Mucosa of gallbladder (tissue), 1 donor: ENCODE measurements at regions not wholly inside any gene's neighbourhood (a gene's known extent, or its start where the extent isn't known, plus 50 kb on each side); places are given as distances from the start of the nearest gene placed in this dataset.
A peak's percentile ranks its signal among the peaks of the same experiment; 100 is the strongest.
"Not testable (repeated sequence)": the region's sequence is repeated elsewhere in the genome, so short reads cannot be mapped to it uniquely, and the experiment has no call there.

ENCODE experiments used
- DNase-seq: peaks from one replicate; pipeline ENCODE4 v3.0.0-alpha.2; 2020; ENCODE audit warnings: low spot score
- donor health status: DM: no; HTN: no; CAD: no.

DNA sequence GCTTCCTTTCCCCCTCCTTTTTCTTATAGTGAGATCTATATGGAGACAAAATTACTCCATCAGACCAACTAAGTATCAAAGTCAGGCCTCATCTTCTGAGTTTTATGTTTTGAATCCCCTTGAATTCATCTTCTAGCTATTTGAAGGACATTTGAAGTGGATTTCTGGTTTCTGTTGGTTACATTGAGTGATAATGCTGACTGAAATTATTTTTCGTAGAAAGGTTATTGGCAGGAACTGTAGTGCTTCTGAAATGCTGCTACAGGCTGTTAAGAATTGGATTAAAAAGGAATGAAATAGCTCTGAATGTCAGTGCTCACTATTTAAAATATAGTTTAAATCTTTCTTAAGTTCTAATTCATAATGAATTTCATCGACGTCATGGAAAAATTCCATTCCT, 361.0 kb upstream of the TMEFF2 start:
- no peak for DNase-seq

GRCh38 chr2:192551760-192552159, 357.0 kb upstream of the TMEFF2 start:
- DNase-seq: no peak

- no peak for DNase-seq
These were observed 351.8 kb upstream of the TMEFF2 start for GRCh38 chr2:192546565-192546964.

DNA sequence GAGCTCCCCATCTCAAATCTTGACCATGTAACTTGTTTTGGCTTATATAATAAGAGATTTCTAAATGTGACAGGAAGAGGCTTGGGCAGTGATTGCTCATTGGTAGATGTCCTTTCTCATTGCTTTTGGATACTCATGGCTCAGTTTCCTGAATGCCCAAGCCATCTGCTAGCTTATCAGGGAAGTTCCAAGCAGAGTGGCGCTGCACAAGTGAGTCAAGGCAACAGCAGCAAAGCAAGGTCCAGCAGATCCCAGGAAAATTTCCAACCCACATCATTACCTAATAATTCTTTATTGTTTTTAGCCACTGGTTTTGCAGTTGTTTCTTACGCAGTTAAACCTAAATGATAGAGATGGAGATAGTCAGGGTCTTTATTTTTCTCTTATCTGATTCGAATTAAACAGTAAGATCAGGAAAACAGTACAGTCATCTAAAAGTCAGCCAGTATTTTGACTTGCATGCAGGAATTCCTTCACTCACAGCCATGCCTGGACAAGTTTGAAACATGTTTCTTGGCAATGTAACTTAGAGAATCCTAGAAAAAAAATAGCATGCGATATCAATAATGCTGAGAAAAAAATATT, 349.7 kb upstream of the TMEFF2 start:
- DNase-seq: no peak

DNA sequence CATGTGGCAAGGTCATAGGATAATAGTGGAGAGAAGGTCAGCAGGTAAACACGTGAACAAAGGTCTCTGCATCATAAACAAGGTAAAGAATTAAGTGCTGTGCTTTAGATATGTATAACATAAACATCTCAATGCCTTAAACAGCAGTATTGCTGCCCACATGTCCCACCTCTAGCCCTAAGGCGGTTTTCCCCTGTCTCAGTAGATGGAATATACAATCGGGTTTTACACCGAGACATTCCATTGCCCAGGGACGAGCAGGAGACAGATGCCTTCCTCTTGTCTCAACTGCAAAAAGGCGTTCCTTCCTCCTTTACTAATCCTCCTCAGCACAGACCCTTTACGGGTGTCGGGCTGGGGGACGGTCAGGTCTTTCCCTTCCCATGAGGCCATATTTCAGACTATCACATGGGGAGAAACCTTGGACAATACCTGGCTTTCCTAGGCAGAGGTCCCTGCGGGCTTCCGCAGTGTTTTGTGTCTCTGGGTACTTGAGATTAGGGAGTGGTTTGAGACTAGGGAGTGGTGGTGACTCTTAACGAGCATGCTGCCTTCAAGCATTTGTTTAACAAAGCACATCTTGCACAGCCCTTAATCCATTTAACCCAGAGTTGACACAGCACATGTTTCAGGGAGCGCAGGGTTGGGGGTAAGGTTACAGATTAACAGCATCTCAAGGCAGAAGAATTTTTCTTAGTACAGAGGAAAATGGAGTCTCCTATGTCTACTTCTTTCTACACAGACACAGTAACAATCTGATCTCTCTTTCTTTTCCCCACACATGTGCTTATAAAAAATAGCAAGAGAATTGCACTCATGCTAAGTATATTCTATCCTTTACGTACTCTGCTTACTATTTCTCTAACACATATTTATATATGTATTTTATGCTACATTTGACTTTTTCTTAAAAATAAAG, 347.7 kb upstream of the TMEFF2 start:
- peak; percentile 16 for DNase-seq

- no peak for DNase-seq
These were observed 344.6 kb upstream of the TMEFF2 start for GRCh38 chr2:192539306-192539705.

- DNase-seq: no peak
These were observed 342.3 kb upstream of the TMEFF2 start for GRCh38 chr2:192536922-192537624.

DNA sequence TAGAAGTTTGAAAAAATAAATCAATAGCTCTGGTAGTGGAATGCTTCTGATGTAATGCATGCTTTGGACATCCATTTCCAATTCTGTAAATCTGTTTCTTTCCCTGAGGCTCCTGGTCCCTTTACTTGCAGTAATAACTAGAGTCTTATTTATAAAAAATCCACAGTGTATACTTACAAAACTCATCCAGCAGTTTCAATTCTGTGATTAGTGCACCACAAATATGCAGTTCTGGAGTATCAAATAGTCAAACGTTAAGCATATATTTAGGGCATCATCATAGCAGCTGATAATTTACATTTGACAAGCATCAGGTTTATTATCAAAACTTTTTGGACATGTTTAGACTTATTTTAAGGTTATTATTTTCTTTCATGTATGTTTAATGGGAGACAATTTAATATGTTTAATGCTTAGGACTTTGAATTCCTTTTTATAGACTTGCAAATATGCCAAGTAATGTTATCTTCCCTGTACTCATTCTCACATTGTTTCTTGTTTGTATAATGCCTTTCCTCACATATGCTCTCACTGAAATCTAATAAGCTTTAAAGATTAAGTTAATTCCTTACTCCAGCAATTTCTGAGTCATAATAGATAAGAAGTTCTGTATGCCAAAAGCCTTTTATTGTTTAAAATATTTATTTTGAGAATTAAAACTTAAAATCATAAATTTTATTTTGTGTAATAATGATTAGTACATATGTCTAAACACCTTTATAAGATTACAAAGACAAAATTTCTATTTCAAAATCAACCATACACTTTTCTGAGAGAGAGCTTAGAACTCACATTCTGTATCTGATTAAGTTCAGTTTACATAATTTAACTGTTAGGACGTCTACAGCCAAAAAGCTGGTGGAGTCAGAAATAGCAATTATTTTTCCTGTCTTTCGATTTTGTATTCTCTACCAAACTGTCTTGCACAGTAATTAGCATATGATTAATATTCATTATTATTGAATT, 341.5 kb upstream of the TMEFF2 start:
- no peak for DNase-seq

- no peak for DNase-seq
These were observed 339.3 kb upstream of the TMEFF2 start for GRCh38 chr2:192534072-192534471.

DNA sequence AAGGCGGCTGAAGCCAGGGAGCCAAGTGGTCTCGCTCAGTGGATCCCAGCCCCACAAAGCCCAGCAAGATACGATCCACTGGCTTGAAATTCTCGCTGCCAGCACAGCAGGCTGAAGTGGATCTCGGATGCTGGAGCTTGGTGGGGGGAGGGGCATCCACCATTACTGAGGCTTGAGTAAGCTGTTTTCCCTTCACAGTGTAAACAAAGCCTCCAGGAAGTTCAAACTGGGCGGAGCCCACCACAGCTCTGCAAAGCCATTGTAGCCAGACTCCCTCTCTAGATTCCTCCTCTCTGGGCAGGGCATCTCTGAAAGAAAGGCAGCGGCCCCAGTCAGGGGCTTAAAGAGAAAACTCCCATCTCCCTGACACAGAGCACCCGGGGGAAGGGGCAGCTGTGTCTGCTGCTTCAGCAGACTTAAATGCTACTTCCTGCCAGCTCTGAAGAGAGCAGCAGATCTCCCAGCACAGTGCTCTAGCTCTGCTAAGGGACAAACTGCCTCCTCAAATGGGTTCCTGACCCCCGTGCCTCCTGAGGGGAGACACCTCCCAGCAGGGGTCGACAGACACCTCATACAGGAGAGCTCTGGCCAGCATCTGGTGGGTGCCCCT, 330.0 kb upstream of the TMEFF2 start:
- DNase-seq: not testable (repeated sequence)

GRCh38 chr2:192524214-192524613, 329.5 kb upstream of the TMEFF2 start:
- not testable (repeated sequence) for DNase-seq

GRCh38 chr2:192515937-192516336, 321.2 kb upstream of the TMEFF2 start:
- DNase-seq: no peak

DNA sequence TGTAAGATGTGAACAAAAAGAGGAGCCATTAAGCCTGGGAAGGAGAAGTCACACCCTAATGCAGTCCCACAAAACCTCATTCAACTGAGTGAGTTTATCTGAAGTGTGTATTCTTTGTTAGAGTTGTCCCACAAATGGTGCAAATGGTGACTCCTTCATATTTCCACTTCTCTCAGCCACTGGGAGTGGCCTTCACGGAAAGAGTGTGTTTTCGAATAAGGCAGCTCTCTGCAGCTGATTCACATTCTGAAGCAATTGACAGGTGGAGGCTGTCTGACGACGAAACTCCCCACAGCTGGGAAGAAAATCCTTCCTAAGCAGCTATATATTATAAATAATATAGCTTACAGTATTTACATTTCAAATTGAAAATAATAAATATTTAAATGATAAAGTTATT, 318.8 kb upstream of the TMEFF2 start:
- DNase-seq: no peak

DNA sequence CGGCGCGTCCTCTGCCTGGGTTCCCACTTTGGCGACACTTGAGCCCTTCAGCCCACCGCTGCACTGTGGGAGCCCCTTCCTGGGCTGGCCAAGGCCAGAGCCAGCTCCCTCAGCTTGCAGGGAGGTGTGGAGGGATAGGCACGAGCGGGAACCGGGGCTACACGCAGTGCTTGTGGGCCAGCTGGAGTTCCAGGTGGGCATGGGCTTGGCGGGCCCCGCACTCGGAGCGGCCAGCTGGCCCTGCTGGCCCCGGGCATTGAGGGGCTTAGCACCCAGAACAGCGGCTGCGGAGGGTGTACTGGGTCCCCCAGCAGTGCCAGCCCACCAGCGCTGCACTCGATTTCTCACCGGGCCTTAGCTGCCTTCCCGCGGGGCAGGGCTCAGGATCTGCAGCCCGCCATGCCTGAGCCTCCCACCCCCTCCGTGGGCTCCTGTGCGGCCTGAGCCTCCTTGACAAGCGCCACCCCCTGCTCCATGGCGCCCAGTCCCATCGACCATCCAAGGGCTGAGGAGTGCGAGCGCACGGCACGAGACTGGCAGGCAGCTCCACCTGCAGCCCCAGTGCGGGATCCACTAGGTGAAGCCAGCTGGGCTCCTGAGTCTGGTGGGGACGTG, 313.2 kb upstream of the TMEFF2 start:
- not testable (repeated sequence) for DNase-seq

DNA sequence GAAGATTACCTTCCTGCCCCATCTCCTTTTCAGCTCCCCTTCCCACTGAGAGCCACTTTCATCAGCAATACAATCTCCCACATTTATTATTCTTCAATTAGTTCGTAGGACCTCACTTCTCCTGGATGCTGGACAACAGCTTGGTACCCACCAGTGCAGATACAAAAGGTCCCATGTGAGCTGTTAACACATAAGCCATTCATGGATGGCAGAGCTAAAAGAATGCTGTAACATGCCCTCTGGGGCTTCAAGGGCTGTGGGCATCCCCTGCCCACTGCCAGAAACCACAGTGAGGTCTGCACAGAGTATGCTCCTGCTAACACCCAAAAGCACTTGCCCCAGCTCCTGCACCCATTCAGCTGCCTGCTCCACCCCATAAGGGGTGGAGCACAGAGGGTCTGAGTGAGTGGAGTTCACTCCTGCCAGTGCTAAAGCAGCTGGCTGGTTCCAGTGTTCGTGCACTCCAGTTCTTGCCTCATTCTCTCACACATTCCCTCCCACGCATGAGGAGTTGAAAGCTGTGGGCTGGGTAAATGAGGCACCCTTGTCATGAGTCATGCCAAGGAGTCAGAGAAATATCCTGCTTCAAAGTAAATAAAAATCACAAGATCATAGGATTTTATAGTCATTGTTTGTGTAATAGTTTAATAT, 305.9 kb upstream of the TMEFF2 start:
- no peak for DNase-seq

DNA sequence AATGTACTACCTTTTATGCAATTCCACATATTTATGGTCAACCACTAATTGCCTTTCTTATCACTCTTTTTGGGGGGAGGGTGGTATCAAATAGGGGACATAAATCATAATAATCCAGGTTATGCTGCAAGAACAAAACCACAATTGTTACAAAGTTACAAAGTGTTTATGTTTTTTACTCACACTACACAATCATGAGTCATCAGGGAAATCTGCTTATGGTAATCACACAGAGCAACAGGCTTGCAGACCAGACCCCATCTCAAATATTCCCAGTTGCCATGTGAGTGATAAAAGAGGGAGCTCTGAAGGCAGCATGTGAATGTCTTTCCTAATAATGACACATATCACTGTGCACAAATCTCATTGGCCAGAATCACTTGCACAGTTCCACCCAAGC, 304.7 kb upstream of the TMEFF2 start:
- no peak for DNase-seq

- no peak for DNase-seq
These were observed 304.0 kb upstream of the TMEFF2 start for GRCh38 chr2:192498747-192499146.

- DNase-seq: not testable (repeated sequence)
These were observed 293.4 kb upstream of the TMEFF2 start for GRCh38 chr2:192488158-192488557.

- DNase-seq: no peak
These were observed 292.9 kb upstream of the TMEFF2 start for GRCh38 chr2:192487636-192488035.

GRCh38 chr2:192484903-192485302, 290.2 kb upstream of the TMEFF2 start:
- no peak for DNase-seq
